Coronary artery (tissue), 2 donors: ENCODE measurements at regions not wholly inside any gene's neighbourhood (a gene's known extent, or its start where the extent isn't known, plus 50 kb on each side); places are given as distances from the start of the nearest gene placed in this dataset.

Experiments used
- DNase-seq: peaks from one replicate; pipeline ENCODE4 v3.0.0-alpha.2; 2017; ENCODE audit warnings: low spot score
- H3K27ac ChIP-seq, 2 donors: fragments of 200-600 bp; sonication (generic); one replicate each; pipeline ENCODE4 v1.5.1; 2016 to 2019
- H3K4me3 ChIP-seq: fragments of 200-600 bp; sonication (generic); 2 replicates; pipeline ENCODE4 v1.5.1; 2016; ENCODE audit warnings: mild to moderate bottlenecking, moderate library complexity
- TF ChIP-seq, protein P1 (sequence below): fragments of 200-600 bp; sonication (generic); IDR thresholded peaks from one replicate; pipeline ENCODE4 v1.5.1; 2019; ENCODE audit warnings: antibody characterized with exemption

DNA sequence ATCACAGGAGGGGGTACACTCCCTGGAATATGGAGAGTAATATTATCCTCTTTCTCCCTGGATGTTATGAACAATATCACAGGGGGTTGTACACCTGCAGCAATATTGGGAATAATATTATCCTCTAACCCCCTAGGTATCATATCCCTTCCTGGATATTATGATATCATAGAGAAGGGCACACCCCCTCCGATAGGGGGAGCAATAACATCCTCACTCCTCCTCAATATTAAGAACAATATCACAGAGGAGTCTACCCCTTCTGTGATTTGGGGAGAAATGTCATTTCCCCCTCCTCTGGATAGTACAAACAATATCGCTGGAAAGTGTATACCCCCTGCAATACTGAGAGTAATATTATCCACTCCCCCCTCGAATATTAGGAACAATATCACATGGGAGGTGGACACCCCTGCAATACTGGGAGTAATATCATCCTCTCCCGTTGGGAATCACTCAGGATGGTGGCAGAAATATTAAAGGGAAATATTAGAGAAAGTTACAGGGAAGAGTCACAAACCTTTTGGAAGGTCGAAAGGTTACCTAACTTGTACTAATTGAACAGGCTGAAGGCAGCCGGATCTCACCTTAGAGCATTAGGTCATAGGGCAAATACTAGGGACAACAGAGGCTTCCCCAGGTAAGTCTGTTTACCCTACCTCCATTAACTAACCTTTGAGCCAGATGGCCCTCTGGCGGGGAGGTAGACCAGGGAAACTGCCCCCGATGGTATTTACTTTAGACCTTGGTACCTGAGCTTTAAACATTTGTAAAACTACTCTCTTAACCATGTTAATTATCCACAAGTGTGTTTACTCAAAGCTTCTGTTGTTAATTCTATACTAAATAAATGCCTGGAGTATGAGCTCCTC lies 57.5 kb upstream of the FREM1 start:
- H3K4me3 ChIP-seq = no peak overlapping the region
- TF ChIP-seq, protein P1, sequence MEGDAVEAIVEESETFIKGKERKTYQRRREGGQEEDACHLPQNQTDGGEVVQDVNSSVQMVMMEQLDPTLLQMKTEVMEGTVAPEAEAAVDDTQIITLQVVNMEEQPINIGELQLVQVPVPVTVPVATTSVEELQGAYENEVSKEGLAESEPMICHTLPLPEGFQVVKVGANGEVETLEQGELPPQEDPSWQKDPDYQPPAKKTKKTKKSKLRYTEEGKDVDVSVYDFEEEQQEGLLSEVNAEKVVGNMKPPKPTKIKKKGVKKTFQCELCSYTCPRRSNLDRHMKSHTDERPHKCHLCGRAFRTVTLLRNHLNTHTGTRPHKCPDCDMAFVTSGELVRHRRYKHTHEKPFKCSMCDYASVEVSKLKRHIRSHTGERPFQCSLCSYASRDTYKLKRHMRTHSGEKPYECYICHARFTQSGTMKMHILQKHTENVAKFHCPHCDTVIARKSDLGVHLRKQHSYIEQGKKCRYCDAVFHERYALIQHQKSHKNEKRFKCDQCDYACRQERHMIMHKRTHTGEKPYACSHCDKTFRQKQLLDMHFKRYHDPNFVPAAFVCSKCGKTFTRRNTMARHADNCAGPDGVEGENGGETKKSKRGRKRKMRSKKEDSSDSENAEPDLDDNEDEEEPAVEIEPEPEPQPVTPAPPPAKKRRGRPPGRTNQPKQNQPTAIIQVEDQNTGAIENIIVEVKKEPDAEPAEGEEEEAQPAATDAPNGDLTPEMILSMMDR = no peak

DNA sequence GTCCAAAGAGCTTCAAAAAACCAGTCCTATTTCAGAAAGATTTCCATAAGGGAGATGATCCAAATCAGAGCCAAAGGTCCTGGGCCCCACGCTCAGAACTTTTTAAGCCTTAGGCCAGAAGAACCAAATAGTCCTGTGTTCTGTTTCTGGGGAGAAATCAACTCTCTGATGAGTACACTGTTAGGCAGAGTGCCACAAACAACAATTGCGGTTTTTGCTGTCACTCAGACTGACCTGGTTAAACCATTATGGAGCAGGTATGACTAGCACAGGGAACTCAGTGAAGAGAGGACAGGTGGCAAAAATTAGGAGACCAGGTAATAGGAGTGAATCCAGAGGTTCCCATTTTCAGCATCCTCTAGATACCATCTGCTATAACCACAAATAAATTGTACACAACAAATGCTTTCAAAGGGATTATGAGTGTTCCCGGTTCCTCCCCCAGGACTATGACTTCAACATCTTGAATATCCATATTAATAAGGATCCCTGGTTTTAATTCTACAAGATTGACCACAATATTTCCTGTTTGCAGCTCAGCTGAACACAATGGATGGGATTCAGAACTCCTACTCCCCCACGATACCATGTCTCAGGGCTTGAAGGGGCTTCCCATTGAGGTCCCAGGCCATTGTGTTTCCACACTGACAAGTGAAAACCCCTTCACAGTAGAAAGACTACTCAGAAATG lies 52.1 kb upstream of the FREM1 start:
- no peak overlapping the region for H3K4me3 ChIP-seq
- no peak for DNase-seq
- TF ChIP-seq, protein P1 = no peak
- no peak overlapping the region for H3K27ac ChIP-seq

More for the DNA sequence above, 57.5 kb upstream of the FREM1 start:
- no peak overlapping the region for H3K27ac ChIP-seq
- no peak for DNase-seq

DNA sequence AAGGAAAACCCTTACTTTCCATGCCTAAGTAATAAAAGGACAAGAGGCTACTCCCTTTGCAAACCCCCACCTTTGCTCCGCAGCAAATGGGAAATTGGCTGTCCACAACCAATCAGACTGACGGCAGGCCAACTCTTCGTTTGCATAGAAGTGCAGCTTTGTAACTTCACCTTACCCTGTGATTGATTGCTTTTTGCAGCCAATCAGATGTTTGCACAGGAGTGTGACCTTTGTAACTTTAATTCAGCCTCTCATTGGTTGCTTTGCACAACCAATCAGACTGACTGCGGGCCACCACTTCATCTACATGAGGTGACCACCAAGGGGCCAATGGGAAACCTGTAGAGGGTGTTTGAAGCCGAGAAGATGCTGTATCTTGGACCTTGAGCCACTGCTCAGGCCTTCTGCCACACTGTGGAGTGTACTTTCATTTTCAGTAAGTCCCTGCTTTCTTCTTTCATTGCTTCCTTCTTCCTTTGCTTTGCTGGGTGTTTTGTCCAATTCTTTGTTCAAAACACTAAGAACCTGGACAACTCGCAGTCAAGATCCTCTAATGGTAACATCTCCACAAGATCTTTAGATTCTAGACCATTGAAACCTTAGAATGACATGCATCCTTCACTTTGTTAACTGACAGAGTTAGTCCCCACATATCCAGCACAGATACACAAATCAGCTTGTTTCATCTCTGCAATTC lies 51.3 kb upstream of the FREM1 start:
- Histone ChIP-seq H3K4me3 (no peak overlapping the region), H3K27ac (no peak overlapping the region)
- no peak for DNase-seq
- TF ChIP-seq, protein P1 = no peak

DNA sequence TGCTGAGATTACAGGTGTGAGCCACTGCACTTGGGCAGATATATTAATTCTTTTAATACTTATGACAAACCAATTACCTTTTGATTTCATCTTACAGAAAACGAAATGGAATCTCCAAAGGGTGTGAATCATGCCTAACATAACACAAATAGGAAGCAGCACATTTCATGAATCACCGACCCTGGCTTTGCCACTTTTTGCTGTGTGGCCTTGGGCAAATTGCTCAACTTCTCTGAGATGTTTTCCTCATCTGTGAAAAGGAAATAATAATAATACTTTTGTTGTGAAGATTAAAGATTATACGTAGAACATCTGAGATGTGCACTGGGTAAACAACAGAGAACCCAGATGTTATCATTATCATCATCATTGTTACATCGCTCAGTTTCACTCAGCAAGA lies 50.7 kb upstream of the FREM1 start:
- TF ChIP-seq, protein P1 = no peak
- Histone ChIP-seq H3K4me3 (no peak overlapping the region), H3K27ac (no peak overlapping the region)
- DNase-seq = no peak
